HepG2 (cell line): ENCODE measurements at regions not wholly inside any gene's neighbourhood (a gene's known extent, or its start where the extent isn't known, plus 50 kb on each side); places are given as distances from the start of the nearest gene placed in this dataset.

Experiments
- ATAC-seq: fragments of 200-7000 bp; cut with Tn5 transposase; 3 replicates; pipeline ENCODE4 v1.9.1; 2020; ENCODE audit warnings: mild to moderate bottlenecking, moderate library complexity
- BruUV-seq: library from RNA; stranded (reverse); fragments of 400-500 nt; replicated peaks from 2 replicates; lab custom pipeline; 2021; lab: Mats Ljungman, UMichigan
- CTCF ChIA-PET: fragments of 300-600 bp; formaldehyde crosslinking; extraction: SDS; loops from one replicate; lab custom pipeline; 2021; ENCODE audit warnings: low total read pairs, inconsistent platforms, low intra/inter-chr PET ratio; lab: Yijun Ruan, JAX
- POLR2A ChIA-PET: fragments of 350-600 bp; sonication (Branson Sonifier 250); formaldehyde crosslinking; loops from one replicate; lab custom pipeline; 2020; ENCODE audit warnings: antibody characterized with exemption, inconsistent platforms; lab: Yijun Ruan, JAX
- DNase-seq: peaks from one replicate; pipeline ENCODE4 v3.0.0-alpha.2; 2015; ENCODE audit warnings: low spot score
- FAIRE-seq: peaks from 3 replicates; lab custom pipeline; 2011; peaks lifted over from hg19 to GRCh38; lab: Jason Lieb, UNC
- H2AFZ ChIP-seq: one replicate; pipeline ENCODE4 v1.6.1; 2011; ENCODE audit warnings: low read length, inconsistent platforms
- H3K27ac ChIP-seq: fragments of 300-600 bp; 3 replicates; pipeline ENCODE4 v1.8.0; 2011; ENCODE audit warnings: mixed run types, mild to moderate bottlenecking, mixed read lengths, low read length, inconsistent platforms; ENCODE audit not compliant: insufficient read depth; ENCODE audit errors: extremely low read length
- H3K27me3 ChIP-seq, 2 experiments: fragments of 200-600 bp in 1 of 2; 2 replicates in 1 of 2; 3 replicates in 1 of 2; pipeline versions ENCODE4 v1.6.0 to v1.8.0; 2011; ENCODE audit warnings: low read length in 2 of 2, mild to moderate bottlenecking in 2 of 2, moderate library complexity in 2 of 2, inconsistent platforms in 1 of 2; ENCODE audit not compliant: insufficient read depth in 2 of 2, control insufficient read depth in 1 of 2
- H3K36me3 ChIP-seq, 2 experiments: fragments of 200-600 bp in 1 of 2; replicated peaks in 1 of 2; 2 replicates in 1 of 2; 3 replicates in 1 of 2; pipeline versions ENCODE4 v1.5.1 to v1.8.0; 2011; ENCODE audit warnings: low read length in 2 of 2, inconsistent platforms in 1 of 2; ENCODE audit not compliant: insufficient read depth in 2 of 2, control insufficient read depth in 1 of 2
- H3K4me1 ChIP-seq: 2 replicates; pipeline ENCODE4 v1.5.1; 2012; ENCODE audit warnings: low read length, inconsistent platforms; ENCODE audit not compliant: insufficient read depth
- H3K4me2 ChIP-seq: 2 replicates; pipeline ENCODE4 v1.6.0; 2011; ENCODE audit warnings: low read depth, low read length, inconsistent platforms
- H3K4me3 ChIP-seq, 3 experiments: fragments of 200-600 bp in 1 of 3; sonication (generic), shearing (Covaris generic) in 1 of 3; replicated peaks in 1 of 3; 2 replicates each; pipeline ENCODE4 v1.5.1; 2011 to 2016; ENCODE audit warnings: low read length in 3 of 3, inconsistent platforms in 2 of 3, low read depth in 2 of 3, mild to moderate bottlenecking in 2 of 3, control low read depth in 1 of 3, mixed read lengths in 1 of 3; ENCODE audit not compliant: insufficient read depth in 1 of 3
- H3K79me2 ChIP-seq: one replicate; pipeline ENCODE4 v1.6.1; 2011; ENCODE audit warnings: low read length, inconsistent platforms; ENCODE audit not compliant: insufficient read depth
- H3K9ac ChIP-seq: 2 replicates; pipeline ENCODE4 v1.6.0; 2011; ENCODE audit warnings: mild to moderate bottlenecking, low read depth, low read length, inconsistent platforms; ENCODE audit not compliant: insufficient read depth
- H3K9me3 ChIP-seq: 2 replicates; pipeline ENCODE4 v1.5.1; 2012; ENCODE audit warnings: mild to moderate bottlenecking, low read length
- H4K20me1 ChIP-seq: 2 replicates; pipeline ENCODE4 v1.6.0; 2011; ENCODE audit warnings: inconsistent platforms, mild to moderate bottlenecking, low read length, moderate library complexity; ENCODE audit not compliant: insufficient read depth
- ASH2L ChIP-seq: fragments of 300-600, 200-600 bp; sonication (generic); IDR thresholded peaks from 2 replicates; pipeline ENCODE4 v1.7.0; 2017; ENCODE audit warnings: low read depth, mild to moderate bottlenecking, moderate library complexity, mixed read lengths, low read length; ENCODE audit not compliant: insufficient read length
- CHD4 ChIP-seq: fragments of 200-600 bp; sonication (generic); IDR thresholded peaks from 2 replicates; pipeline ENCODE4 v1.7.0; 2017; ENCODE audit warnings: mild to moderate bottlenecking, low read length, borderline replicate concordance
- FOXO1 ChIP-seq: sonication (generic); formaldehyde crosslinking; IDR thresholded peaks from 2 replicates; pipeline ENCODE4 v1.4.0; 2020; ENCODE audit warnings: missing genetic modification reagents
- FOXP1 ChIP-seq, 2 experiments: fragments of 450-650 bp in 1 of 2; IDR thresholded peaks; 2 replicates each; pipeline ENCODE4 v1.6.1; 2017 to 2018; ENCODE audit warnings: antibody characterized with exemption in 1 of 2
- HNF4A ChIP-seq: sonication (generic); formaldehyde crosslinking; IDR thresholded peaks from 2 replicates; pipeline ENCODE4 v1.4.0; 2020; ENCODE audit warnings: missing genetic modification reagents
- JARID2 ChIP-seq: sonication (generic); formaldehyde crosslinking; IDR thresholded peaks from 2 replicates; pipeline ENCODE4 v1.8.1; 2023; ENCODE audit warnings: missing genetic modification reagents, inconsistent platforms; ENCODE audit not compliant: insufficient replicate concordance
- NR2F2 ChIP-seq: IDR thresholded peaks from 2 replicates; pipeline ENCODE4 v1.6.1; 2012; ENCODE audit warnings: low read depth, inconsistent platforms, borderline replicate concordance
- SP5 ChIP-seq: IDR thresholded peaks from 2 replicates; pipeline ENCODE4 v1.6.1; 2016; ENCODE audit warnings: low read depth, borderline replicate concordance
- THYN1 ChIP-seq: sonication (generic); formaldehyde crosslinking; IDR thresholded peaks from 2 replicates; pipeline ENCODE4 v1.8.1; 2023; ENCODE audit warnings: low read depth, mild to moderate bottlenecking, moderate library complexity, missing genetic modification reagents, borderline replicate concordance
- ZNF263 ChIP-seq: sonication (generic); formaldehyde crosslinking; IDR thresholded peaks from 2 replicates; pipeline ENCODE4 v1.4.0; 2020; ENCODE audit warnings: missing genetic modification reagents
- ZNF362 ChIP-seq: sonication (generic); formaldehyde crosslinking; IDR thresholded peaks from 2 replicates; pipeline ENCODE4 v1.4.0; 2020; ENCODE audit warnings: missing genetic modification reagents, mild to moderate bottlenecking, borderline replicate concordance
- ZNF512 ChIP-seq: sonication (generic); formaldehyde crosslinking; IDR thresholded peaks from 2 replicates; pipeline ENCODE4 v1.4.0; 2020; ENCODE audit warnings: mild to moderate bottlenecking, missing genetic modification reagents
- ZNF614 ChIP-seq: IDR thresholded peaks from 2 replicates; pipeline ENCODE4 v1.6.1; 2018; ENCODE audit warnings: missing biosample characterization, missing genetic modification reagents, inconsistent platforms, borderline replicate concordance
- ZNF709 ChIP-seq: sonication (generic); formaldehyde crosslinking; IDR thresholded peaks from 2 replicates; pipeline ENCODE4 v1.5.0; 2020; ENCODE audit warnings: mild to moderate bottlenecking, missing genetic modification reagents
- WGBS: methylation state at CpG from one replicate; pipeline ENCODE4 v1.1.6; 2017; ENCODE audit warnings: low lambda C conversion rate; 5-methylcytosine and 5-hydroxymethylcytosine counted together
- in situ Hi-C: cut with HindIII; loops from 2 replicates; pipeline ENCODE4 v1.10.0; 2017; ENCODE audit warnings: low pct_unique_long_range_greater_than_20kb; ENCODE audit not compliant: extremely low pct_ligation_motif_present
- intact Hi-C: fragments of 100-400 bp; cut with micrococcal nuclease; formaldehyde crosslinking; loops from one replicate; pipeline ENCODE4 v1.10.0; 2022; ENCODE audit not compliant: unreplicated experiment
- TF ChIP-seq, protein P1 (sequence below): sonication (generic); IDR thresholded peaks from 2 replicates; pipeline ENCODE4 v1.6.1; 2016; ENCODE audit warnings: low read depth, borderline replicate concordance
- TF ChIP-seq, protein P2 (sequence below): sonication (generic); formaldehyde crosslinking; IDR thresholded peaks from 2 replicates; pipeline ENCODE4 v1.9.0; 2021; ENCODE audit warnings: missing genetic modification reagents, borderline replicate concordance

DNA sequence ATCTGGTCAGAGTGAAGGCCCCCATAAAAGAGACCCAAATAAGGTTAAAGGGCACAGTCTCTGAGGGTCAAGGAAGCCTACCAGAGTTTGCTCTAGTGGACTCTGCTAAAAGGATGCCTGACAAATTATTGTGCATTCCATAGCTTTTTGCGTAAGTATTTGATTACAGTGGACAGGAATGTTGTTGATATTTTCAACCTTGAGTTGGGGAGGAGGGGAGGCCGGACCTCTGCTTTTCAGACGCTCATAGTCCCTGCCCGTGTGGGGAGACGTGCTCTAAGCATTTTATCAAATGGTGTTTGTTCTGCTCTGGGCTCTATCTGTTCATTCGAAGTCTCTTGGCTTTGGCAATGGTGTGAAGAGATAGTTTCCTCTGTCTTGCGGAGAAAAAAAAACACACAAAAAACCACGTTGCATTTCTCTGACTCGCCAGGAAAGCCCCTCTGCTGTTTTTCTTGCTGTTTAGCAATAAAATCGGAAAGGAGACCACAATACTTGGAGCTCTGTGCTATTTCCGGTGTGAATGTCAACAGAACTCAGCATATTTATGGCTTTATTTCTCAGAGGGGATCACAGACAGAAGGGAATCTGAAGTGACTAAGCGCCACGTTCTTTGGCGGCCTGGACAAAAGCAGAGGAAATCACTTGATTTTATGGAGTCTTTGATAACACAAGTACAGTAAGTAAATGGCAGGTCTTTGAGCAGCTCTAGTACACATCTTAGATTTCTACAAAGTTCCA is 159.8 kb downstream of the ZFP64 start (continued):
- TF ChIP-seq FOXP1 (IDR thresholded peaks at IDR 0.05) (peak; percentile 80), FOXP1 (CRISPR knock-in tag; IDR thresholded peaks at IDR 0.05) (peak; percentile 92), HNF4A (CRISPR knock-in tag) (peak; percentile 88), JARID2 (peak; percentile 74), ZNF614 (CRISPR knock-in tag) (0 out of 2 replicates have a peak, but pooled peaks have one; percentile 65), NR2F2 (peak; percentile 85), FOXO1 (peak; percentile 94)
- TF ChIP-seq, all 625 proteins: peak for 184

GRCh38 chr20:52031206-52031562 is 160.4 kb downstream of the ZFP64 start:
- CTCF ChIA-PET = no interaction called here
- Histone ChIP-seq H3K79me2 (no peaks in the 10 kb centered on the region), H2AFZ (no peak overlapping the region), H4K20me1 (no peaks in the 10 kb centered on the region), H3K9ac (peak overlapping the region; percentile 27; the same call in 1 of the 2 replicates), H3K9me3 (no peaks in the 10 kb centered on the region), H3K4me3 (peak overlapping the region in 2 of 3 experiments; percentile 2 to 10; a peak in 1 of 6 replicates), H3K4me1 (peaks cover 58% of the 10 kb centered on the region), H3K4me2 (peak overlapping the region; percentile 53), H3K27ac (peak overlapping the region; percentile 72), H3K36me3 (no peaks in the 10 kb centered on the region), H3K27me3 (no peaks in the 10 kb centered on the region)
- FAIRE-seq (no peak), DNase-seq (no peak), ATAC-seq (peak; percentile 70)
- intact Hi-C loops = no loop called here
- POLR2A ChIA-PET = no interaction called here
- in situ Hi-C loops = no loop called here
- TF ChIP-seq ZNF512 (CRISPR knock-in tag) (no peak), ASH2L (peak; percentile 81), SP5 (CRISPR knock-in tag) (no peak), CHD4 (0 out of 2 replicates have a peak, but pooled peaks have one; percentile 50), THYN1 (CRISPR knock-in tag) (0 out of 2 replicates have a peak, but pooled peaks have one; percentile 2), ZNF709 (0 out of 2 replicates have a peak, but pooled peaks have one; percentile 7), ZNF263 (CRISPR knock-in tag) (no peak), ZNF362 (CRISPR knock-in tag) (peak; percentile 52; the same call in 1 of the 2 replicates)
- TF ChIP-seq, protein P1, sequence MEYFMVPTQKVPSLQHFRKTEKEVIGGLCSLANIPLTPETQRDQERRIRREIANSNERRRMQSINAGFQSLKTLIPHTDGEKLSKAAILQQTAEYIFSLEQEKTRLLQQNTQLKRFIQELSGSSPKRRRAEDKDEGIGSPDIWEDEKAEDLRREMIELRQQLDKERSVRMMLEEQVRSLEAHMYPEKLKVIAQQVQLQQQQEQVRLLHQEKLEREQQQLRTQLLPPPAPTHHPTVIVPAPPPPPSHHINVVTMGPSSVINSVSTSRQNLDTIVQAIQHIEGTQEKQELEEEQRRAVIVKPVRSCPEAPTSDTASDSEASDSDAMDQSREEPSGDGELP = peak; percentile 86
- TF ChIP-seq, protein P2, sequence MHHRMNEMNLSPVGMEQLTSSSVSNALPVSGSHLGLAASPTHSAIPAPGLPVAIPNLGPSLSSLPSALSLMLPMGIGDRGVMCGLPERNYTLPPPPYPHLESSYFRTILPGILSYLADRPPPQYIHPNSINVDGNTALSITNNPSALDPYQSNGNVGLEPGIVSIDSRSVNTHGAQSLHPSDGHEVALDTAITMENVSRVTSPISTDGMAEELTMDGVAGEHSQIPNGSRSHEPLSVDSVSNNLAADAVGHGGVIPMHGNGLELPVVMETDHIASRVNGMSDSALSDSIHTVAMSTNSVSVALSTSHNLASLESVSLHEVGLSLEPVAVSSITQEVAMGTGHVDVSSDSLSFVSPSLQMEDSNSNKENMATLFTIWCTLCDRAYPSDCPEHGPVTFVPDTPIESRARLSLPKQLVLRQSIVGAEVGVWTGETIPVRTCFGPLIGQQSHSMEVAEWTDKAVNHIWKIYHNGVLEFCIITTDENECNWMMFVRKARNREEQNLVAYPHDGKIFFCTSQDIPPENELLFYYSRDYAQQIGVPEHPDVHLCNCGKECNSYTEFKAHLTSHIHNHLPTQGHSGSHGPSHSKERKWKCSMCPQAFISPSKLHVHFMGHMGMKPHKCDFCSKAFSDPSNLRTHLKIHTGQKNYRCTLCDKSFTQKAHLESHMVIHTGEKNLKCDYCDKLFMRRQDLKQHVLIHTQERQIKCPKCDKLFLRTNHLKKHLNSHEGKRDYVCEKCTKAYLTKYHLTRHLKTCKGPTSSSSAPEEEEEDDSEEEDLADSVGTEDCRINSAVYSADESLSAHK (CRISPR knock-in tag) = no peak
- BruUV-seq = no TSS peak
- 25% methylated on average over 2 of the region's 2 CpGs for WGBS
